ENCODE measurements at regions not wholly inside any gene's neighbourhood (a gene's known extent, or its start where the extent isn't known, plus 50 kb on each side); places are given as distances from the start of the nearest gene placed in this dataset.
"Not testable (repeated sequence)": the region's sequence is repeated elsewhere in the genome, so short reads cannot be mapped to it uniquely, and the experiment has no call there.

DNA sequence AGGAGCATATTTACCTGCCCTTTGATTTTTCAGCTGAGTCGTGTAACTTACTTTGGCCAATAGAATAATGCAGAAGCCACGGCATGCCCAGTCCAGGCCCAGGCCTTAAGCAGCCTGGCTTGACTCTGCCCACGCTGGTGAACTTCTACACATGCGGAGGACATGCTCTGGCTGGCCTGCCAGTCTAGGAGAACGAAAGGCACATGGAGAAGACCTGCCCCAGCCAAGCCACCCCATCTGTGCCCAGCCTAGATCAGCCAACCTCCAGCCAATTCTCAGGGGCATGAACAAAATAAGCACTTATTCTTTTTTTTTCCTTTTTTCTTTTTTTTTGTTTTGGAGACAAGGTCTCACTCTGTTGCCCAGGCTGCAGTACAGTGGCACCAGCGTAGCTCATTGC lies 112.7 kb upstream of the NANOS1 start:
- DNase-seq (ENCODE audit: low spot score): no peak

DNA sequence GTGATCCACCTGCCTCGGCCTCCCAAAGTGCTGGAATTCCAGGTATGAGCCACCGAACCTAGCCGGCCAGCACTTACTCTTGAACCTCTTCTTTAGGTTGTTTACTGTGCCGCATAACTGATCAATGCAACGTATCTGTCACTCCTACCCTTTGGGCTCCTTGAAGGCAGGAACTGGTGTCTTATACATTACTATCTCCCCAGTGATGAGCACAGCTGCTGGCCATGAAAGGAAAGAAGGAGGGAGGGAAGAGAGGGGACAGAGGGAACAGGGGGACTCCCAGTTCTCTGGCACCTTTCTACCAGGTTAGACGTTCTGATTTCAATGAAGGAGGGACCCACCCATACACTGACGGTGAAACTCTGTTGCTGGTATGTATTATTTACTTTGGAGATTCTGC lies 111.8 kb upstream of the NANOS1 start:
- no peak for DNase-seq (ENCODE audit: low spot score)

DNA sequence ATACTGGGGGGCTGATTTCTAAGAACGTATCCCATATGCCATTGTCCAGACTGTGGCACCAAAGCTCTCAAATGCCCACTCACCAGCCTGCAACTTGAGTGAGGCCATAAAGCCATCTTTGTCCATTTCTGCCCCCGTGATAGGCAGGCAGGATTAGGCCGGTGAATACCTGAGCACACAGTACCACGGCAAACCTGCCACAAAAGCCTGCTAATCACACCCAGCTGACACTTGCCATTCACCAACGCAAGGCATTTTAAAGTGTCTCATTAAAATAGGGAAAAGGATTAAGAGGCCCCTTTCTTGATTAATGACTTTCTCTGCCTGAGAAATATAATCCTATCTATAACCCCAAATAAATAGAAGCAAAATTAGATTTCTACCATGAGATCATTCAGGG lies 111.4 kb upstream of the NANOS1 start:
- DNase-seq (ENCODE audit: low spot score): no peak

DNA sequence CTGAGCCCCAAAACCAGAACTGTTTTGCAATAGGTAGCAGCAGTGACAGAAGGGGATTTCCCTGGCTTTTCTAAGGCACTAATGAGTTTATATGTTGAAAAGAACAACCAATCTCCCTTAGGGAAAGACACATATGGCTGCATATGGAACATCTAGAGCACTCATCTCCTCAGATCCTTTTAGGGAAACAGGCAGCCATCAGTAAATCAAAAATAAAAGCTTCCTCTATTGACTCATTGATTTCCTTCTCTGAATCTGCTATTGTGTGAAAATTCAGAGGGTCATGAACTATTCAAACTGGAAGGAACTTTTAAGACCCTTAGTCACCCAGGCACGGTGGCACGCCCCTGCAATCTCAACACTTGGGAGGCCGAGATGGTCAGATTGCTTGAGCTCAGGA lies 110.9 kb upstream of the NANOS1 start:
- DNase-seq (ENCODE audit: low spot score): no peak

DNA sequence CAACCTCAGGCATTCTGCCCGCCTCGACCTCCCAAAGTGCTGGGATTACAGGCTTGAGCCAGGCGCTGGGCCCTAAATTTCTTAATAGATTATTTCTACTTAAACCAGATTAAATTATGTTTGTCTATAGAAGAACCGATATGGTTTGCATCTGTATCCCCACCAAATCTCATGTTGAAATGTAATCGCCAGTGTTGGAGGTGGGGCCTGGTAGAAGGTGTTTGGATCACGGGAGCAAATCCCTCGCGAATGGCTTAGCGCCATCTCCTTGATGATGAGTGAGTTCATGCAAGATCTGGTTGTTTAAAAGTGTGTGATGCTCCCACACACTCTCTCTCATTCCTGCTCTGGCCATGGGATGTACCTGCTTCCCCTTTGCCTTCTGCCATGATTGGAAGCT lies 109.3 kb upstream of the NANOS1 start:
- no peak for DNase-seq (ENCODE audit: low spot score)

DNA sequence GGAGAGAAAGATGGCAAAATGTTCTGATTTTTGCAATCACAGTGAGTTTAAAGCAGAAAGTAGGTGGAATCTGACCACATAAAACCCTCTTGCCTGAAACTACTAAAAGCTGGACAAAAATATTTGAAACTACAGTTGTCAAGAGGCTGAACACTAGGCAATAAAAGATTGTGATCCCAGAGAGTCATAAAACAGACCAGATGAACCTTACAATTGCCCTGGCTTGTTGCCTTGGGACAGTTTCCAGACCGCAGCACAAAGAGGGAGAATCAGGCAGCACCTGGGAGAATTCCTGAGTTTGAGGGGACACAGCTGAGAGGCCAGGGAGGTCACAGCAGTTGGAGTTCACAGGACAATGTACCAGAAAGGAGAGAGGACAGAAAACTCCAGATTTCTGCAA lies 107.3 kb upstream of the NANOS1 start:
- DNase-seq (ENCODE audit: low spot score): no peak

DNA sequence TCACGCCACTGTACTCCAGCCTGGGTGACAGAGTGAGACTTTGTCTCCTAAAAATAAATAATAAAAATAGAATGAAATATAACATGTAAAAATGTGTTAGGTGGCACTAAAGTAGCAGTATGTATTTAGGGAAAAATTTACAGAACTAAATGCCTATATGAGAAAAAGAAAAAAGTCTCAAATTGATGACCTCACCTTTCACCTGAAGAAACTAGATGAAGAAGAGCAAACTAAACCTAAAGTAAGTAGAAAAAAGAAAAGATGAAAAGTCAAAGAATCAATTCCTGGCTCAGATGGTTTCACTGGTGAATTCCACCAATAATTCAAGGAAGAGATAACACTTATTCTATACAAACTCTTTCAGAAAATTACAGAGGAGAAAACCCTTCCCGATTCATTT lies 106.5 kb upstream of the NANOS1 start:
- no peak for DNase-seq (ENCODE audit: low spot score)

DNA sequence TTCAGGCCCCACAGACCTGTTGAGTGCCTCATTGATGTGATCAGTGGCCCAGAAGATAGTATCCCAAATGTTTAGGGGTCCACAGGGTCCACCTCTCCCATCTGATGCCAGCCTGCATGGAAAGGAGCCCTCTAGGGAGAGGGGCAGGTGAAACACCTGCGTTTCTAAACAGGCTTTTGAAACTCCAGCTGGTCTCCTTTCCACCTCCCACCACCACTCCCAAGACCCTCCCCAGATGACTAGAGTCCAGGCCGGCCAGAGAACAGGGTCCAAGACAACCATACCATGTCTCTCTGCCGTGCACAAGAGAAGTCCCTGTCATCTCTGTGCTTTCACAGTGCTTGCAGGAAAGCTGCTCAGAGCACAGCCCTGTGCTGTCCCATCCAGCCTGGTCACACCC lies 105.0 kb upstream of the NANOS1 start:
- DNase-seq (ENCODE audit: low spot score): no peak

DNA sequence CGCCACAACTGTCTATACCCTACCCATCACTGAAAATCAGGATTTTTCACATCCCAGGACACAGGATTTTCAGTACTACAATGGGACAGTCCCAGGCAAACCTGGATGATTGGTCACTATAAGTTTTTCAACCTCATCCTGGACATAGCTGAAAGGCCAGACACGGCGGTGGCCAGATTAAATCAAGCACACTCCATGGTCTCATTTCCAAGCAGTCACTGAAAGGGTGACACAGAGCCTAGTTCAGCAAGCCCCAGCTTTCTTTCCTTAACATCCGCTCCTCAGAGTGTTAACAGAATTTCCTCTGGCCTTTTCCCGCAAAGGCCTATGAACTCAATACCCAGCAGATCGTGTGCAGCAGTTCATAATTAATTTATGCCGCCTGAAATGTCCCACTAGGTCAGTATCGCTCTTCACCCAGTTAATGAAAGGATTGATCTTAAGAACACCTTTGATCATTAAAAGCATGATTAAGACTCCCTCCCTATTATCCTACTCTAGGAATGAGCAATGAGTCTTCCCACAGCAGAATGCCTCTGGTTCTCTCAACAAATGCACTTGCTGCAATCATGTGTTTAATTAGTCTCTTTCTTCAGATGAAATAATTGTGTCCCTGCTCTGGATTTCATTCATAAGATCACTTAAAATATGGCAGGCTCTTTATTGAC lies 104.0 kb upstream of the NANOS1 start:
- DNase-seq (ENCODE audit: low spot score): no peak

DNA sequence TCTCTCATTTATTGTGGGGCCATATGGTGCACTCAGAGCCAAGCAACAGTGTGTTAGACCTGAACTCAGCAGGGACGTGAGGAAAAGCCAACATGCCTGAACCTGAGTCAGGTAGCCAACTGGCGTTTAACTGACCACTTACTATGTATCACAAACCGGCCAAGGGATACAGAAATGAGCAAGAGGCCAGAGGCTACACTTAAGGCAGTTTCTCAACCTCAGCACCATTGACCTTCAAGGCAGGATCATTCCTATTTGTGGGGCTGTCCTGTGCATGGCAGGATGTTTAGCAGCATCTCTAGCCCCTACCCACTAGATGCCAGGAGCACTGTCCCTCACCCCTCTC lies 103.5 kb upstream of the NANOS1 start:
- DNase-seq (ENCODE audit: low spot score): no peak

DNA sequence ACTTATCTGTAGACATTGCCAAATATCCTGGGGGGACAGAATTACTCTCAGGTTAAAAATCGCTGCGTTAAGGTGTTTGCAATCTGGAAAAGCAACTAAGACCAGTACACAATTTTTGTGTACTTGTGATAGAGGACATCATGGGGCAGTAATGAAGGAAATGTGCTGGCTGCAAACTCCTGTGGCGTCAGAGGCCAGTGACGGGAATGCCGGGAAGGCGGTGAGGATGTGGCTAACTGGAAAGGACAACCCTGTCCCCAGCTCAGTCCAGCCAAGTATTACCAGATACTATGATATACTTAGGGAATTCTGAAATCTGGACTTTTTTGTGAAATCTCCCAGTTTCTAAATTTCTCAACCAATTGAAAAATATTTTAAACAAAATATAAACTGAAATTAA lies 103.1 kb upstream of the NANOS1 start:
- DNase-seq (ENCODE audit: low spot score): no peak

DNA sequence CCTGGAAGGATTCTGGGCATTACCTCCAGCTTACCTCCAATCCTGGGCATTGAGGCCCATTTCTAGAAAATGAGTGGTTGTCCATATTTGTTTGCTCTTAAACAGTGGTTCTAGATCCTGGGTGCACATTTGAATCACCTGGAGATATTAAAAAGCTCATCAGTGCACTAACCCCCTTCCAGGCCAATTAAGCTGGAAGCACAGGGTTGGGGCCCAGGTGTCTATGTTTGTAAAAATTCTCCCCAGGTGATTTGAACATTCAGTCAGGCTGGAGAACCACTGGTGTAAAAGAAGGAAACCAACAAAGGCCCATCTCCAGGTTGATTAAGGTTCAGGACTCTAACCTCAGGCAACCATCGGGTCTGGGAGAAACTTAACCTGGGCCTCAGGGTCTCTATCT lies 102.6 kb upstream of the NANOS1 start:
- DNase-seq (ENCODE audit: low spot score): no peak

DNA sequence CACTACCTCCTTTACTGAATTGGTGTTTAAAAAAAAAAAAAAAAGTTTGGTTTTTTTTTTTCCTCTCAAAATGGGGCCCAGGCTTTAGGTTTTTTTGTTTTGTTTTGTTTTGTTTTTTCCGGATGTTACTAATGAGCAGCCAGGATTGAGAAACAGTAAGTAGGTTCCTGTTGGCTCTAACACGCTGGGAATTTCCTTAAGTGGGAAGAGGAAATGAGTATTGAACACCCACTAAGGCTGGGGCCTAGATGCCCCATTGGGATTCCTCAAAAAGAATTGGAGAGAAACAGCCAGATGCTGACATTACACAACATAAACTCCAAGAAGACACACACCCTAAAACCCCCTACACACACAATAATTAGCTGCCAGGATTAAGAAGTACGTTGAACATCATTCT lies 102.2 kb upstream of the NANOS1 start:
- DNase-seq (ENCODE audit: low spot score): no peak

DNA sequence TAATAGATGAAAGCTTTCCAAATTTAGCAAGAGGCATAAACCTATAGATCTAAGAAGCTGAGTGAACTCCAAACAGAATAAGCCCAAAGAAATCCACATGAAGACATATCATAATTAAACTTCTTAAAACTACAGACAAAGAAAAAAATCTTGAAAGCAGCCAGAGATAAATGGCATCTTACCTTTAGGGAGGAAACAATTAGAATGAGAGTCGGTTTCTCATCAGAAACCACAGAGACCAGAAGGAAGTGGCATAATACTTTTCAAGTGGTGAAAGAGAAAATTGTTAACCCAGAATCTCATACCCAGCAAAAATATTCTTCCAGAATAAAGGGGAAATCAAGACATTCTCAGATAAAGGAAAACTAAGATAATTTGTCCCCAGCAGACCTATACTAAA lies 98.9 kb upstream of the NANOS1 start:
- DNase-seq (ENCODE audit: low spot score): no peak

DNA sequence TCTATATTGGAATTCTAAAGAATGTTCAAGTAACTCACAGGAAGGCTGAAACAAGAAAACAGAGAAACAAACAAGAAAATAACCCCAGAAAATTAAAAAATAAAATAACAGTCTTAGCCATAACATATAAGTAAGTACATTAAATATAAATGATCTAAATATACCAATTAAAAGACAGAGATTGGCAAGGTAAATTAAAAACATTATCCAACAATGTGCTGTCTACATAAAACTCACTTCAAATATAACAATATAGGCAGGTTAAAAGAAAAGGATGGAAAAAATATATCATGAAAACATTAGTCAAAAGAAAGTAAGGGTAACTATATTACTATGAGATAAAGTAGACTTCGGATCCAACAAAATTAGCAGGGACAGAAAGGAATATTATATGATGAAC lies 98.1 kb upstream of the NANOS1 start:
- DNase-seq (ENCODE audit: low spot score): no peak

DNA sequence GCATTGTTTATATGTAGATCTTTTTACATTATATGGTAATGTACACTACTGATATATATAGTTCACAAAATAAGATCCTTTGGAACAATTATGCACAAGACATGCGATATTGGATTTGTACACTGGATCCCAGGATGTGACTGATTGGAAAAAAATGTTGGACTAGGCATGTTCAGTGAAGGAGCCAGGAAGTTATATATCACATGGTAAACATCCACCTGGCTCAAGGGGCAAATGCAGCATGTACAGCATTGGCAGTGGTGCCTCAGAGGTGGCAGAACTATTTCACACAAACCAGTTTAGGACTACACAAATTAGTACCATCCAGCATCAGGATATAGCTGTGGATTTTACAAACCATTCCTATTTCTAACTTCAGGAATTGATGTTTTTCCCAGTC lies 97.4 kb upstream of the NANOS1 start:
- not testable (repeated sequence) for DNase-seq (ENCODE audit: low spot score)

DNA sequence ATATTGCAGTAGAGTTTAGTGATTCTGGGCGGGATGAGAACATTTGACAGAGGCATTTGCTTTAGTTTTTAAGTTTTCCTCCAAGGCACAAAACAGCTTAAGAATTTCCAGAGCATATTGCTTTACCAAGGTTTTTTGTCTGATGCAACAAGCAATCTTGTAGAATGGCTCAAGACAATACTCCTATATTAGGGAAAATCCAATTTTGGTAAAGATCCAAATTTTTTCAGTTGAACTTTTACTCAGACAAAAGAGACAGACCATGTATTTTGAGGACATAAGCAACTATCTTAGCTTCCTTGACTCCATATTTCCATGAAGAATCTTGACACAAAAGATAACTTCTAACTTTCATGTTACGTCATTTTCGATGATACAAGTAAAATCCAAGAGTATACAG lies 92.3 kb upstream of the NANOS1 start:
- no peak for DNase-seq (ENCODE audit: low spot score)

DNA sequence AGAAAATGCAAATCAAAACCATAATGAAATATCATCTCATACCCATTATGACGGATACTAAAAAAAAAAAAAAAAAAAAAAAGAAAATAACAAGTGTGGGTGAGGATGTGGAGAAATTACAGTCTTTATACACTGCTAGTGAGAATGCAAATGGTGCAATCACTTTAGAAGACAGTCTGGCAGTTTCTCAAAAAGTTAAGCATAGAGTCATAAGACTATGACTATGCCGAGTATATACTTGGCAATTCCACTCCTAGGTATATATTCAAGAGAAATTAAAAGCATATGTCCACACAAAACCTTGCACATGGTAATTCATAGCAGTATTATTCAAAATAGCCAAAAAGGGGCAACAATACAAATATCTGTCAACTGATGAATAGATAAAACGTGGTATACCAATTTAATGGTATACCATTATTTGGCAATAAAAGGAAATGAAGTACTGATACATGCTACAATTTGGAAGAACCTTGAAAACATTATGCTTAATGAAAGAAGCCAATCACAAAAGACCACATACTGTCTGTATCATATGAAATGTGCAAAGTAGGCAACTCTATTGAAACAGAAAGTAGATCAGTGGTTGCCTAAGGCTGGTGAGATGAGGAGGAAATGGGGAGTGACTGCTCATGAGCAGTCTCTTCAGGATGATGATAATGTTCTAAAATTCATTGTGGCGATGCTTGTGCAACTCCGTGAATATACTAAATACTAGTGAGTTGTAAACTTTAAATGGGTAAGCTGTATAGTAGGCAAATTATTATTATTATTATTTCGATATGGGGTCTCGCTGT lies 90.1 kb upstream of the NANOS1 start:
- no peak for DNase-seq (ENCODE audit: low spot score)

DNA sequence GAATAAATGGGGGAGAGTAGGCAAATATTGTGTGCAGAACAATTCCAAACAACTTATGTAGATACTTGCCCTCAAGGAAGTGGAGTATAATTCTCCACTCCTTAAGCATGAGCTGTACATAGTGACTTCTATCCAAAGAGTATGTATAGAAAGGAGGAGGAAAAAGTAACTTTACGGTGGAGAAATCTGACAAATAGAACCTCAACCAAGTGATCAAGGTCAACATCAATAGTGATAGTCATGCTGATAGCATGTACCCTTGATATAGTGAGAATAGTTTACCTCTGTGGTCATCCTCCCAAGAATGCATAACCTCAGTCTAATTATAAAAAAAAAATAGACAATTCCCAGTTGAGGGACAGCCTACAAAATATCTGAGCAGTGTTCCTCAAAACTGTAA lies 89.1 kb upstream of the NANOS1 start:
- DNase-seq (ENCODE audit: low spot score): no peak

DNA sequence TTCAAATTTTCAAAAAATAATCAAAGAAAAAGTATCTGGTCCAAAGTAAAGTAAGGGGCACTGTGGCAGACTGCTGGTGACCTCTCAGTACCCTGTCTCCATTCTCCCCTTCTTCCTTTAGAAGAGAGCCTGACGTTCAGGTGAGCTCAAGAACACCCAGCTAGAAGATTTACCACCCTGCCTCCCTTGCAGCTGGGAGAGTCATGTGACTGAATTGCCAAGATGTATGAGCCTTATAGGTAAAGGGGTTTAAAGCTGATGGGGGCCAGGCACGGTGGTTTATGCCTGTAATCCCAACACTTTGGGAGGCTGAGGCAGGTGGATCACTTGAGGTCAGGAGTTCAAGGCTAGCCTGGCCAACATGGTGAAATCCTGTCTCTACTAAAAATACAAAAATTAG lies 86.3 kb upstream of the NANOS1 start:
- DNase-seq (ENCODE audit: low spot score): no peak

DNA sequence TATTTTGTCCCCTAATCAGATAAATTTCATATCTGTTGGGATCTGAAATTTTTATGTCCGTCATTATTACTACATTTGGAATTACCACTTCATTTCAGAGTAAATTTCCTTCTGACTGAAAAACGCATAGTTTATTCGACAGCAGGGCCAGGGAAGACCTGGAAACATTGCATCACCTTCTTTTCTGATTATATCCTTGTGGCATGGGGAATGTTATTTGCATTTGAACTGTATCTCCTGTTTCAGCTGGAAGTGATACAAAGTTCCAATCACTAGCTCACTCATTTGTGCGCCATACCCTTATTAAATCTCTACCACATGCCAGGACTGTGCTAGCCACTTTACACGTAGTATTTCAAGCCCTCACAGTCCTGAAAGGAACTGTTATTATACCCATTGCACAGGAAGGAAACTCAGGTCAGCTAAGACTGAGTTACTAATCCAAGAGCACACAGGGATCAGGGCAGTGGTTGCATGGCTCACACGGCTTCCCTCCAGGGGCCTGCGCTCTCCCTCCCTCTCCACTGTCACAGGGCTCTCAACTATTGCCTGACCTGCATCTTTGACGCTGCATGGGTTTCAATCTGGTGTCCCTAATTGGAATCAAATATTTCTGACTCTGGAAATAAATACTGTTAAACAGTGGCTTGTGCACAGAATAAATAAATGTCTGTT lies 84.4 kb upstream of the NANOS1 start:
- no peak for DNase-seq (ENCODE audit: low spot score)

DNA sequence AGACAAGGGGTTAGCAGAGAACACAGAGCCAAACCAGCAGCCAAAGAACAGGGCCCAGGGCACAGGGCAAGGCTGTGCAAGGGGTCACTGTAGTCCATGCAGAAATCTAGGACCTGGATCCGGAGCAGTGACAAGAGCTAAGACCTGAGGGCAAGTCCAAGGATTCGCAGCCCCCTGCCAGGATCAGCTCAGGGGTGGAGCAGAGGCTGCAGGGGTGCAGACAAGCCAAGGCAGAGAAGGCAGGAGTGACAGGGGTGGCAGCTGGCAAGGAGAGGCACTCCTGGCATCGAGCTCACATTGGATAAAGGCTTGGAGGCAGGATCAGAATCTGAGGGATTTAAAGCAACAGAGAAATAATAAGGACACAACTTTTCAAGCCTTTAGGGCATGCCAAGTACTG lies 80.7 kb upstream of the NANOS1 start:
- DNase-seq (ENCODE audit: low spot score): no peak

DNA sequence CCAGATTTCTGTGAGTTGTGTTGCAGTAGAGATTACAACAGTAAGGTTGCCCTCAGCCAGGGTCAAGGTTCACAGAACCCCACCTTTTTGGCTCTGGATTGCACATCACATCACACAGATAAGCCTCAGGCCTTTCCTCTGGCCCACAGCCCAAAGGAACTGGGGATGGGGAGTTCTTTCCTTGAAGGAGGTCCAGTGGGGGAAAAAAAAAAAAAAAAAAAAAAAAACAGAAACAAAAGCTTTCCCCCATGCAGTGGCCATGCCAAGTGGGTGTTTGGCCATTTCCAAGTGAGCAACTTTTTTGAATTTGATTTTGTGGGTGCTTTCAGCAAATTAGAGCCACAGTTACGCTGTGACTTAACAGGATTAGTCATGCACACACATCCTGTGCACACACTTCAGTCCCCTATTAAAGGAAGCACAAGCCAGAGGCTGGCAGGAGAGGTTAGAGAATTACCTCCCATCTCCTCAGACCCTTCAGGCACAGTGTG lies 79.3 kb upstream of the NANOS1 start:
- DNase-seq (ENCODE audit: low spot score): peak; percentile 63

All from RKO (cell line).